Fibroblast of mammary gland (primary cell): ENCODE measurements at regions not wholly inside any gene's neighbourhood (a gene's known extent, or its start where the extent isn't known, plus 50 kb on each side); places are given as distances from the start of the nearest gene placed in this dataset.

ENCODE experiments used
- DNase-seq: peaks from one replicate; pipeline ENCODE4 v3.0.0-alpha.2; 2010; ENCODE audit warnings: low read depth
- H3K4me3 ChIP-seq: 2 replicates; pipeline ENCODE4 v1.5.1; 2011; ENCODE audit warnings: low read depth, mild to moderate bottlenecking, low read length, moderate library complexity; ENCODE audit not compliant: control insufficient read depth
- TF ChIP-seq, protein P1 (sequence below): conservative IDR thresholded peaks from 2 replicates; pipeline ENCODE4 v1.5.1; 2011; ENCODE audit warnings: low read depth, low read length, inconsistent platforms; ENCODE audit not compliant: control insufficient read depth, insufficient read depth

DNA sequence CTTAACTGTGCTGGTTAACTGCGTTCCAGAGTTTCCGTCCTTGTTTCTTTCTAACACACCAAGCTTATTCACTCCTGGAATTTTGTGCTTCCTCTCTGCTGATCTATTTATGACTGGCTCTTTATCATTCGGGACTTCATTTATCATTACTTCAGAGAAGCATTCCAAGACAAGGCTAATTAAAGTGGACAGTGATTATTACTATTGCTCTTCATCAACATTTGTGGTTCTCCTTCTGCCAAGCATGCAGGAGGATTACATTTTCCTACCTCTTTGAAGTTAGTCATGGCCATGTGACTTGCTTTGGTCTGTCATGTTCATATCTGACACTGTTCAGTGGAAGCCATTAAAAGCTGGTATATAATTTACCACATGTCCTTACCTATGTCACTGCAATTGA is 172.4 kb upstream of the AGR3 start:
- no peak overlapping the region for H3K4me3 ChIP-seq
- DNase-seq, result no peak
- TF ChIP-seq, protein P1, sequence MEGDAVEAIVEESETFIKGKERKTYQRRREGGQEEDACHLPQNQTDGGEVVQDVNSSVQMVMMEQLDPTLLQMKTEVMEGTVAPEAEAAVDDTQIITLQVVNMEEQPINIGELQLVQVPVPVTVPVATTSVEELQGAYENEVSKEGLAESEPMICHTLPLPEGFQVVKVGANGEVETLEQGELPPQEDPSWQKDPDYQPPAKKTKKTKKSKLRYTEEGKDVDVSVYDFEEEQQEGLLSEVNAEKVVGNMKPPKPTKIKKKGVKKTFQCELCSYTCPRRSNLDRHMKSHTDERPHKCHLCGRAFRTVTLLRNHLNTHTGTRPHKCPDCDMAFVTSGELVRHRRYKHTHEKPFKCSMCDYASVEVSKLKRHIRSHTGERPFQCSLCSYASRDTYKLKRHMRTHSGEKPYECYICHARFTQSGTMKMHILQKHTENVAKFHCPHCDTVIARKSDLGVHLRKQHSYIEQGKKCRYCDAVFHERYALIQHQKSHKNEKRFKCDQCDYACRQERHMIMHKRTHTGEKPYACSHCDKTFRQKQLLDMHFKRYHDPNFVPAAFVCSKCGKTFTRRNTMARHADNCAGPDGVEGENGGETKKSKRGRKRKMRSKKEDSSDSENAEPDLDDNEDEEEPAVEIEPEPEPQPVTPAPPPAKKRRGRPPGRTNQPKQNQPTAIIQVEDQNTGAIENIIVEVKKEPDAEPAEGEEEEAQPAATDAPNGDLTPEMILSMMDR, result no peak

DNA sequence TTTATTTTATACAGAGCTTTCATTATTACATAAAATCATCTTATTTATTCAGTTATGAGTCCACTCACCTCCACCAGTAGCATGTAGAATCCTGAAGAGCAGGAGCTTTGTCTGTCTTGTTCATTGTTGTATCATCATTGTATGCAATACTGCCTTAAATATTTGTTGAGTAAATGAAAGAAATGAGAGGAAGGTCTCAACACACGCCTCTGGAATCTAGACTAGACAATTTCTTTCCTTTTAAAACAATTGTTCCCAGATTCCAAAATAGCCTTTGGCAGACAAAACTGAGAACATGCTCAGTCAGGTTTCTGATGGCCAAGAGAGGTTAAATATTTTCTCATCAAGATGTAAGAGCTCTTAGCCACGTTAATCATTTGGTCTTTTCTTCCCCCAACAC is 173.1 kb upstream of the AGR3 start:
- TF ChIP-seq, protein P1, result no peak
- no peak for DNase-seq
- H3K4me3 ChIP-seq, result no peak overlapping the region

DNA sequence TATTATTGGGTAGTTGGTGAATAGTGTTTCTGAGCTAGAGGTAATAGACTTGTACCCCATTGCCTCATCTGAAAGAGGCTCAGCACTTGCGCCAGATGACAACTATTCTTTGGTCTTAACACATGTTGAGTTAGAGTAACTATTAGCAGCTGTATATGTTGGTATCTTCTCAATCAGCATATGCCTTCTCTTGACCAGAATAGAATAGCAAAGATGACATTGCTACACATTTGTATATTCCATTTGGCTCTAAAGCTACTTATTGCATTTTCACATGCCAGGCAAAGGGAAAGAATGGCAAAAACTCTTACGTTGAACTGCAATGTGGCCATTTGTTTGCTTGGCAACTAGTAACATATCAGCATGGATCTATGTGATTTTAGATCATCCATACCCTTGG is 173.8 kb upstream of the AGR3 start:
- TF ChIP-seq, protein P1, result no peak
- no peak overlapping the region for H3K4me3 ChIP-seq
- DNase-seq, result no peak

DNA sequence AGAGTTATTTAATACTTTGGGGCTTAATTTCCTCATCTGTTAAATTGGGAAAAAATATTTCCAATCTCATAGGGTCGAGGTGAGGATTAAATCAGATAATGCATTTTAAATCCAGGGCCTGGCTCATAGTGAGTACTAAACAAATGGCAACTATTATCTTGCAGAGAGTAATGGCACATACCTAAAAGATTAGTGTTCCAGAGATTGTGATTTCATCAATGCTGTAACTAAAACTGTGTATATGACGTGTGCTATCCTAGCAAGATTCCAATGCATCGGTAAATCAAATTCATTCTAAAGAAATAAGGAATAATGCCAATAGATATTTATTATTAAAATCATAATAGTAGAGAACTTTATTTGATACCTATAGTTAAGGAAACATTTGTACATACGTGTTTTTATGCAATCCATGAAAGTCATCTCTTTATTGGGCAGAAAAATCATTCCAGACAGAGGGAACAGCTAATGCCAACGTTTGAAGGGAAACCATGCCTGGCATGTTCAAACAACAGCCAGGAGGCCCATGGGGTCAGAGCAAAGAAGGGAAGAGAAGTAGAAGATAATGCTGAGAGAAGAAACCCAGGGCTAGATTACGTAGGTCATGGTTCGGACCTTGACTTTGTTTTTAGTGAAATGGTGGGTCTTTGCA is 174.8 kb upstream of the AGR3 start:
- TF ChIP-seq, protein P1, result no peak

DNA sequence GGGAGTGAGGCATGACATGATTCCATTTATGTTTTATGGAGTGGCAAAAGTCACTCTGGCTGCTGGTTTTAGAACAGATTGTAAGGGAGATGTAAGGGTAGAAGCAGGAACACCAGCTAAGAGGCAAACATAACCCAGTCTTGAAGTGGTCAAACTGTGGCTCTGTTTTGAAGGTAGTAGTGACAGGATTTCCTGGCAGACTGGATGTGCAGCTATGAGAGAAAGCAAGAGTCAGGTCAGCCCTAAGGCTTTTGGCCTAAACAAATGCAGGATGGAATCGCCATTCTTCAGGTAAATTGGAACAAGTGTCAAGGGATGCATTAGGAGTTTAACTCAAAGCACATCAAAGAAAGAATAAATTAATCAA is 175.3 kb upstream of the AGR3 start:
- H3K4me3 ChIP-seq, result no peak overlapping the region
- no peak for DNase-seq
- TF ChIP-seq, protein P1, result no peak

More for the DNA sequence above, 174.8 kb upstream of the AGR3 start:
- DNase-seq, result peak; percentile 28
- H3K4me3 ChIP-seq, result no peak overlapping the region

DNA sequence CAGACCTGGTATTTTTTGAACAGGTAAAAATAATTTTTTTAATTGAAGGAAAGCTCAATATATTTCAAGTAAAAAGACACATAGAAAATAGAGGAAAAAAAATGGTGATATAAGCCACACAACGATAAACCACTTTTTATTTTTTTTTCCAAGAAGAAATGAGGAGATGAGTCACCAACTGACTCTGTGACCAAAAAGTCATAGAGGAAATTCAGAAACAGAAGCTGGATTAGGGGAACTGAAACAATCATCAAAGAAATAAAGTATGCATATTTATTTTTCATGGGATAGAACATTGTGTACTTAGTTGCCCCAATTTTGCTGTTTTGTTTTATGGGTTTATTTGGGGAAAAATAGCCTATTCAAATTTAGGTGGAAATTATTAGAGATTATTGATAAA is 176.8 kb upstream of the AGR3 start:
- DNase-seq, result peak; percentile 58
- TF ChIP-seq, protein P1, result no peak
- H3K4me3 ChIP-seq, result no peak overlapping the region

DNA sequence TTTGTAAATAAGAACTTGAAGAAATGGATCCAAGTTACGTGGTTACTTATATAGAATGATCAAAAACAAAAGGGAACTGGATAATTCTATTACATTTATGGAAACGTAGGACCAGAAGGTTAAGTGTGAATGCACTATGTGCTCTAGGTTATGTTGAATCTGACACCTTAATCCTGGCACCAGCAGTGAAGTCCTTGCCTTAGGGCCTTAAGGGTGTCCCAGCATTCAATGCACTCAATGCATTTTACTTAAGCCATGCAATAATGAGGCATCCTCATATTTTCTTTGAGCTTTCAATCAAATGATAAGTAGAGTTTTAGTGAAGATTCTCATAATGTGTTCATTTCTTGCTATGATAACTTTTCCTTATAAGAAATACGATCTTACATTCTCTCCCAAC is 178.3 kb upstream of the AGR3 start:
- TF ChIP-seq, protein P1, result no peak
- DNase-seq, result no peak
- no peak overlapping the region for H3K4me3 ChIP-seq
